Small intestine (tissue), 7 donors: ENCODE measurements at regions not wholly inside any gene's neighbourhood (a gene's known extent, or its start where the extent isn't known, plus 50 kb on each side); places are given as distances from the start of the nearest gene placed in this dataset.

Source experiments
- DNase-seq, 2 donors: peaks; one replicate each; pipeline versions ENCODE4 v3.0.0 to v3.0.0-alpha.2; 2013
- FAIRE-seq: peaks from 2 replicates; lab custom pipeline; 2012; peaks lifted over from hg19 to GRCh38; lab: Jason Lieb, UNC
- H3K27ac ChIP-seq, 3 donors: one replicate each; pipeline ENCODE4 v1.5.1; 2013; ENCODE audit warnings: low read length in 2 of 3, mild to moderate bottlenecking in 2 of 3, control low read depth in 1 of 3, inconsistent platforms in 1 of 3, low read depth in 1 of 3, moderate library complexity in 1 of 3
- H3K27me3 ChIP-seq, 3 donors: one replicate each; pipeline ENCODE4 v1.6.1; 2013; ENCODE audit warnings: low read length in 3 of 3, inconsistent platforms in 1 of 3; ENCODE audit not compliant: control insufficient read depth in 3 of 3, insufficient read depth in 3 of 3
- H3K36me3 ChIP-seq, 3 donors: one replicate each; pipeline ENCODE4 v1.6.1; 2013; ENCODE audit warnings: low read length in 3 of 3, inconsistent platforms in 1 of 3, low read depth in 1 of 3, mild to moderate bottlenecking in 1 of 3, moderate library complexity in 1 of 3; ENCODE audit not compliant: control insufficient read depth in 3 of 3, insufficient read depth in 2 of 3
- H3K4me1 ChIP-seq, 3 donors: one replicate each; pipeline ENCODE4 v1.6.1; 2013; ENCODE audit warnings: low read length in 2 of 3, inconsistent platforms in 1 of 3, low read depth in 1 of 3, mild to moderate bottlenecking in 1 of 3, moderate library complexity in 1 of 3; ENCODE audit not compliant: control insufficient read depth in 3 of 3, insufficient read depth in 2 of 3
- H3K4me3 ChIP-seq, 3 donors: one replicate each; pipeline ENCODE4 v1.5.1; 2013; ENCODE audit warnings: low read length in 3 of 3, control low read depth in 1 of 3, inconsistent platforms in 1 of 3, low read depth in 1 of 3, mild to moderate bottlenecking in 1 of 3, moderate library complexity in 1 of 3
- H3K9me3 ChIP-seq, 2 donors: one replicate each; pipeline ENCODE4 v1.6.1; 2013; ENCODE audit warnings: low read depth in 1 of 2, low read length in 1 of 2; ENCODE audit not compliant: control insufficient read depth in 2 of 2, insufficient read depth in 1 of 2
- WGBS, 3 donors: extraction: QIAGEN DNeasy Blood & Tissue Kit; methylation state at CpG; one replicate each; pipeline ENCODE4 v1.1.7; 2013; 5-methylcytosine and 5-hydroxymethylcytosine counted together
- donor health status: healthy with polysubstance abuse.
- donor health status: control.
- donor health status: control.
- donor health status: Bipolar disorder and iron deficiency.
- donor health status: healthy.

DNA sequence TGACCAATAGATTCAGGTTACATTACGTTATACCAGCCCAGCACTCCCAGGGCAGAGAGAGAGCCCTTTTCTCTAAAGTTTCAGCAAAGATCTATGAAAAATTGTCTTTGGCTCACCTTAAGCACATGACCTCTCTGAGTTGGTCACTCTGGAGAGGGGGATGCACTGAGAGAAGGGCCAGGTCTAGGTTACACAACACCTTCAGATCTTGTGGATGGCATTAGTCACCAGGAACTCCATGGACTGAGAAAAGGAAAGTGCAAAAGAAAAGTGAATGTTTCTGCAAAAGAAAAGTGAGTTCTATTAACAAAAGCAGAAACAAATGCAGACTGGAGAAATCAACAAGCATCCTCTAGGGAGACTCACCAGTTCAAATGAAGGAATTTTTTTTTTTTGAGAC is 253.3 kb upstream of the SALL1 start:
- Histone ChIP-seq H3K27ac (no peak overlapping the region), H3K4me3 (no peak overlapping the region), H3K36me3 (no peaks in the 10 kb centered on the region), H3K9me3 (peaks cover 0 to 8% of the 10 kb centered on the region in 2 donors), H3K27me3 (no peaks in the 10 kb centered on the region), H3K4me1 (peaks cover 0 to 6% (median 0%) of the 10 kb centered on the region in 3 donors)
- WGBS, 3 donors = 48 to 89% (median 72%) methylated on average over 1 of the region's 1 CpG
- no peak for FAIRE-seq
- DNase-seq = no peak

DNA sequence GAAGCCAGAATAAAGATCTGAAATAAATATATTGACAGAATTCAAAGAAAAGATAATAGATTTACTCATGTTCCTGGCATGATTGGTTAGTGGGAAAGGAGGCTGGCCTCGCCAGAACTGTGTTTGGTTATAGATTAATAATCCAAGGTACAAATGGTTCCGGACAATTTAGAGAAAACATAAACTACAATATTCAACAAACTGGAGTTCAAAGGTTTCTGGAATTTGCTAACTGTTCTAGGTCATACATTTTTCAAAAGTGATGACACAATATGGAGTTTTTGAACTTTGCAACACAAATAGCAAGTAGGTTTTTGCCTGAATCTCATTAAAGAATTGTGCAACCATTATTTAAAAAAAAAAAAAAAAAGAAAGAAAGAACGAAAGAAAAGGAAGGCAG is 251.7 kb upstream of the SALL1 start:
- H3K9me3 ChIP-seq = peaks cover 0 to 8% of the 10 kb centered on the region in 2 donors
- H3K4me3 ChIP-seq = no peak overlapping the region
- FAIRE-seq = peak; percentile 36
- WGBS, 3 donors = 16 to 46% (median 18%) methylated on average over 3 of the region's 3 CpGs
- H3K36me3 ChIP-seq = no peaks in the 10 kb centered on the region
- H3K27me3 ChIP-seq = no peaks in the 10 kb centered on the region
- no peak overlapping the region for H3K27ac ChIP-seq
- H3K4me1 ChIP-seq = no peaks in the 10 kb centered on the region
- peak; percentile 41 to 68 for DNase-seq

DNA sequence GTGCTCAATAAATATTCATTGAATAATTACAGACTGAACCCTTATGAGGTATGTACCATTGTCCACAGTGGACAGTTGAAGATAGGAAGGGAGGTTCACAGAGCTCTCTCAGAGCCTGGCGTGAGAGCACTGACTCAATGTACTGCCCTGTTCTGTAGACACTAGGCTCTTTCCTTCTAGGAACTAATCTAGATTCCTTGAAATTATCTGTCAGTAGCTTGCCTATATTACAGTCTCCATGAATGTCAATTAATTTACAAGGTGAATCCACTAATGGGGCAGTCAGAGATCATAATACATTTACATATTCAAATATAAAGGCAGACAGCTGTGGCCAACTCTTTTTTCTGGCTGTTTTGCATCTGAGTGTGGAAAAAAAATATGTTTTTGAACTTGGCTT is 251.2 kb upstream of the SALL1 start:
- no peaks in the 10 kb centered on the region for H3K36me3 ChIP-seq
- no peaks in the 10 kb centered on the region for H3K27me3 ChIP-seq
- H3K27ac ChIP-seq = no peak overlapping the region
- H3K4me1 ChIP-seq = no peaks in the 10 kb centered on the region
- DNase-seq (no peak), FAIRE-seq (no peak)
- 91 to 100% (median 95%) methylated on average over 1 of the region's 1 CpG for WGBS, 3 donors
- H3K4me3 ChIP-seq = no peak overlapping the region
- peaks cover 0 to 8% of the 10 kb centered on the region in 2 donors for H3K9me3 ChIP-seq

DNA sequence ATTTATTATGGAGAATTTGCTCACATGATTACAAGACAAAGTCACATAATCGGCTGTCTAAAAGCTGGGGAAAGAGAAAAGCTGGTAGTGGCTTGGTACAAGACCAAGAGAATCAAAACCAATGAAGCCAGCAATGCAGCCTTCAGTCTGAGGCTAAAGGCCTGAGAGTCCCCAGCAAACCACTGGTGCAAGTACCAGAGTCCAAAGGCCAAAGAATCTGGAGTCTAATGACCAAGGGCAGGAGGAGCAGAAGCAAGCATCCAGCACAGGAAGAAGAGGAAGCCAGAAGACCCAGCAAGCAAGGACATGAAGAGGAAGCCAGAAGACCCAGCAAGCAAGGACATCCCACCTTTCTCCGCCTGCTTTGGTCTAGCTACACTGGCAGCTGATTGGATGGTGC is 250.6 kb upstream of the SALL1 start:
- Histone ChIP-seq H3K27ac (no peak overlapping the region), H3K36me3 (no peaks in the 10 kb centered on the region)
- FAIRE-seq = no peak

DNA sequence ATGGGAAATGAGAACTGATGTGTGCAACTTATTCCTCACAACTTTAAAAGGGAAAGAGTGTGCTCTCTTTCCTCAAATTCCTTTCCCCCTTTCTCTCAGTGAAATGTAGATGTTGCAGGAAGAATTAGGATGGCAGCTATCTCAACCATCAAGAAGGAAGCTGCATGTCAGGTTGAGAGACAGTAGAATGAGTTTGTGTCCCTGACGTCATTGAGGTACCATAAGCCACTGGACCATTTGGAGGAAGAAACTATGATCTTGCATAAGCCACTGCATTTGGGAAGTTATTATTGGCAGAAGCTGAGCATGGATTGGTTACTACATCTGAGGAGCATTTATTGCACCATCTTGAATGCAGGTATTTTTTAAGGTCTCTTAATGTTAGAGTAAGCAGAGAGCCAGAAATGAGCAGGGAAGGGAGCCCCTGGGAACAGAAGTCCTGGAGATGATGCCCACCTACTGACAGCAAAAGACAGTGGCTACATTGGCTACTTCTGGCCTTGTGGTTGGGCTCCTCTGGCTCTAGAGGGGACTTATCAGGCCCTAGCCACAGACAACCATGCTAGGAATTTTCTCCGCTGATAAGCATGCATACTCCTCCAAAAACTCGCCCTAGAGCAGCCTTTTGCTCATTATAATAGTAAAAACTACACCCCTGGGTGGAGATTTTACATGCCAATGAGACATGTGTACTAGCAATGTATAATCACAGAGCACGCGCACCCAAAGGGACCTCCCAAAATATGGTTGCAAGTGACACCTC is 249.0 kb upstream of the SALL1 start:
- no peaks in the 10 kb centered on the region for H3K4me1 ChIP-seq
- H3K9me3 ChIP-seq = peaks cover 0 to 8% of the 10 kb centered on the region in 2 donors
- FAIRE-seq (no peak), DNase-seq (no peak)
- H3K36me3 ChIP-seq = no peaks in the 10 kb centered on the region
- H3K27me3 ChIP-seq = no peaks in the 10 kb centered on the region
- no peak overlapping the region for H3K27ac ChIP-seq
- 80 to 84% (median 82%) methylated on average over 5 of the region's 5 CpGs for WGBS, 3 donors
- H3K4me3 ChIP-seq = no peak overlapping the region

More for the DNA sequence above, 250.6 kb upstream of the SALL1 start:
- no peak overlapping the region for H3K4me3 ChIP-seq
- no peaks in the 10 kb centered on the region for H3K27me3 ChIP-seq
- H3K9me3 ChIP-seq = peaks cover 0 to 8% of the 10 kb centered on the region in 2 donors
- 80 to 92% (median 89%) methylated on average over 2 of the region's 2 CpGs for WGBS, 3 donors
- H3K4me1 ChIP-seq = no peaks in the 10 kb centered on the region
- peak in 1 of 2 donors; percentile 65 for DNase-seq

DNA sequence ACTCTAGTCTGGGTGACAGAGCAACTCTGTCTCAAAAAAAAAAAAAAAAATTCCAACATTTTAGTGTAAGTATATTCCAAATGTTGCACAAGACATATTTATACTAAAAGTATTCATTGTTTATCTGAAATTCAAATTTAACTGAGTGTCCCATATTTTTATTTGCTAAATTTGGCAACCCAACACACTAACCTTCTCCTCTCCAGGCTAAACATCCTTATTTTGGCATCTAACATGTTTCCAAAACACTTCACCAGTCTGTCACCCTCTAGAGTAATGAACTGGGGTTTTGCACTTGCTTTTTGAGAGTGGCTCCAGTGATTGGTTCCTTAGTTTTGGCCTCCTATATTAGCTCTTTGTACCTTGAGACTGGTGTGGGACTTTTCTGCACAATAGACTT is 243.4 kb upstream of the SALL1 start:
- H3K27ac ChIP-seq = no peak overlapping the region
- FAIRE-seq (no peak), DNase-seq (no peak)
- H3K36me3 ChIP-seq = no peaks in the 10 kb centered on the region
- H3K4me1 ChIP-seq = no peaks in the 10 kb centered on the region
- H3K9me3 ChIP-seq = peaks cover 0 to 3% of the 10 kb centered on the region in 2 donors
- no peak overlapping the region for H3K4me3 ChIP-seq
- peaks cover 0 to 3% (median 0%) of the 10 kb centered on the region in 3 donors for H3K27me3 ChIP-seq

DNA sequence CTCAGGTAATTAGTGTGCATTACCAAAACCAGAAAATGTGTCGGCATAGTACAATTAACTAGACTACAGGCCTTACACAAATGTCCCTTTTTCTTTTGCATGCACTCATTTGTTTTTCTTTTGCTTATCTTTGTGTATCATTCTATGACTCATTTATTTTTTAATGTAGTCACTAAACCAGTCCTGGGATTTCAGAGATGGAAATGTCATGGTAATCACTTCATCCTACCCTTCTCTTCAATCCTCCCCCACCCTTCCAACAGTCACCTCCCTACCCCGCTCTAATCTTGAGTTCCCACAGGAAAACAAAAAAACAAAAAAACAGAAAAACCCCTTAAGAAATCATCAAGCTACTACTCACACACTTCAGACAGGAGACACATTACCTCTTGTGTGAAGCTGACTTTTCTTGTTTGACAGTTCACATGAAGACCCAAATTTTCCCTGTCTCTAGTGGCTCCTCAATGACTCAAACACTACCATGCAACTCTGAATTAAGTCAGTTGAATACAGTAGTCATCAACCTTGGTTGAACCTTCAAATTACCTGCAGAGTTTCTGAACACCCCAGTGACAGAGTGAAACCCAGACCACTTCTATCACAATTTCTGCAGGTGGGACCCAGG is 242.4 kb upstream of the SALL1 start:
- no peak for DNase-seq
- no peak overlapping the region for H3K4me3 ChIP-seq
- peaks cover 0 to 3% (median 0%) of the 10 kb centered on the region in 3 donors for H3K27me3 ChIP-seq
- peaks cover 0 to 3% of the 10 kb centered on the region in 2 donors for H3K9me3 ChIP-seq
- no peaks in the 10 kb centered on the region for H3K4me1 ChIP-seq
- H3K27ac ChIP-seq = no peak overlapping the region
- no peaks in the 10 kb centered on the region for H3K36me3 ChIP-seq
- 80 to 85% (median 82%) methylated on average over 2 of the region's 2 CpGs for WGBS, 3 donors
- no peak for FAIRE-seq

DNA sequence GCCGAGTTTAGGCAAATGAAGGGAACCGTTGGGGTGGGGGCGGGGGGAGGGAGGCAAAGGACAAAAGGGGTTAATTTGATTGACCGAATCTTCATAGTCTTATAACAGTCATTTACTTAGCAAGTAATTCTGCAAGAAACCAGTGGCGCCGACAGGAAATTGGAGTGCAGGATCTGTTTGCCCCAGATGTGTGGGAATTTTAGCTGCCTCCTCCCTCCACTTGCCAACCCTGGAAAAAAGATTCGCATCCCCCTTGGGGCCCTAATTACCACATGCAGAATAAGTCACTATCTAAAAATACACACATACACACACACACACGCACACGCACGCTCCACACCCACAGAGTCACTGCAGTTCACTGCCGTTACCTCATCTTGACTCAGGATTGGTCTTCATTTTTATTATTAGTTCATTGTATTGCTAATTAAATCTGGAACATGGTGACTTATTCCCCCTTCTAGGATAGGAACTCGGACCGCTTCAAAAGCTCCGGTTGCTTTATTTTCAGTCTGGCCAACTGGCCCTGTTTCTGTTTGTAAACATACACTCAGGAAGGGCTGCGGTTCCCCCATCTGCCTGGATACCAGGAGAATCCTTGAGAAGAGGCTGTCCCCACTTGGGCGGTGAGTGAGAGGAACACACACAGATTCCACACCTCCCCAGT is 241.6 kb upstream of the SALL1 start:
- no peak overlapping the region for H3K27ac ChIP-seq
- WGBS, 3 donors = 49 to 73% (median 70%) methylated on average over 16 of the region's 16 CpGs
- FAIRE-seq (no peak), DNase-seq (no peak)
- H3K9me3 ChIP-seq = peaks cover 0 to 3% of the 10 kb centered on the region in 2 donors
- no peaks in the 10 kb centered on the region for H3K4me1 ChIP-seq
- H3K4me3 ChIP-seq = no peak overlapping the region
- H3K27me3 ChIP-seq = peaks cover 0 to 3% (median 0%) of the 10 kb centered on the region in 3 donors
- no peaks in the 10 kb centered on the region for H3K36me3 ChIP-seq
